ENCODE measurements at regions not wholly inside any gene's neighbourhood (a gene's known extent, or its start where the extent isn't known, plus 50 kb on each side); places are given as distances from the start of the nearest gene placed in this dataset.

DNA sequence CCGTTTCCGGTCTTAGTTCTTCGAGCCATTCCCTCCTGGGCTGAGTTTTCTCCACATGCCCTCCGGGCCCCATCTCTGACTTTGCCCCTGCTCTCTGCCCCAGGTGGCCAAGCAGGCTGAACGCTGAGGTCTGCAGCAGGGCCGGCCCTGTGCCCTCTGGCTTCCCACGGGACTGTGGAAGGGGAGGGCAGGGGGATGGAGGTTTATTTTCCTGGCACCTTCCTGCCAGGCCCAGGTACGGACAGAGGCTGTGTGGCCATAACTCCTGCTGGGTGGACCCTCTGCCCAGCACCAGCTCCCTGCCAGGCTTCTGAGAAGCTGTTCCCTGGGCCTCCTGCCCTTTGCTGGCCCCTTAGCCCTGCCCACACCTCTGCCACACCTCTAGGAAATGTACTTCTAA is 164.0 kb downstream of the TFCP2L1 start:
- CTCF ChIA-PET: no interaction called here
- H3K27me3 ChIP-seq (ENCODE audit: control insufficient read depth in 2 of 2, insufficient read depth in 2 of 2, low read length in 2 of 2): no peaks in the 10 kb centered on the region
- no peaks in the 10 kb centered on the region for H3K79me2 ChIP-seq (ENCODE audit: control insufficient read depth, insufficient read depth, low read length)
- intact Hi-C loops (cut with micrococcal nuclease) (loop anchor here (10.0 kb wide), 1 partner anchor 204 kb away; no protein-coding TSS in a partner anchor), dilution Hi-C loops (cut with MboI; ENCODE audit: extremely low pct_ligation_motif_present, low sequenced_read_pairs) (no loop called here)
- no peaks in the 10 kb centered on the region for H3K9me1 ChIP-seq (replicated peaks; ENCODE audit: control insufficient read depth, extremely low read depth, insufficient read depth, low read length)
- H3K9me3 ChIP-seq (replicated peaks; ENCODE audit: control insufficient read depth, insufficient read depth, low read length): no peaks in the 10 kb centered on the region
- H3K4me3 ChIP-seq (replicated peaks in 1 of 3; ENCODE audit: insufficient read depth in 1 of 3, low read depth in 1 of 3, low read length in 3 of 3): no peak overlapping the region
- no peak overlapping the region for H3K27ac ChIP-seq (ENCODE audit: insufficient read depth, low read depth, low read length)
- H3K9ac ChIP-seq (replicated peaks; ENCODE audit: extremely low read depth, insufficient read depth, low read length): no peak overlapping the region
- H3K4me1 ChIP-seq (ENCODE audit: control insufficient read depth, extremely low read depth, insufficient read depth, low read length): no peaks in the 10 kb centered on the region
- no peaks in the 10 kb centered on the region for H3K36me3 ChIP-seq (ENCODE audit: control insufficient read depth in 2 of 2, extremely low read depth in 1 of 2, insufficient read depth in 2 of 2, low read length in 2 of 2)
- H2AFZ ChIP-seq (ENCODE audit: low read depth, low read length): no peak overlapping the region
- no peak for FAIRE-seq
- no TSS peak for BruUV-seq (replicated peaks)
- H3K4me2 ChIP-seq (ENCODE audit: insufficient read depth, low read length): no peak overlapping the region
- TF ChIP-seq JUN (IDR thresholded peaks at IDR 0.05; ENCODE audit: borderline replicate concordance, insufficient read depth, insufficient read length, low read depth): no peak
- TF ChIP-seq, protein P1, sequence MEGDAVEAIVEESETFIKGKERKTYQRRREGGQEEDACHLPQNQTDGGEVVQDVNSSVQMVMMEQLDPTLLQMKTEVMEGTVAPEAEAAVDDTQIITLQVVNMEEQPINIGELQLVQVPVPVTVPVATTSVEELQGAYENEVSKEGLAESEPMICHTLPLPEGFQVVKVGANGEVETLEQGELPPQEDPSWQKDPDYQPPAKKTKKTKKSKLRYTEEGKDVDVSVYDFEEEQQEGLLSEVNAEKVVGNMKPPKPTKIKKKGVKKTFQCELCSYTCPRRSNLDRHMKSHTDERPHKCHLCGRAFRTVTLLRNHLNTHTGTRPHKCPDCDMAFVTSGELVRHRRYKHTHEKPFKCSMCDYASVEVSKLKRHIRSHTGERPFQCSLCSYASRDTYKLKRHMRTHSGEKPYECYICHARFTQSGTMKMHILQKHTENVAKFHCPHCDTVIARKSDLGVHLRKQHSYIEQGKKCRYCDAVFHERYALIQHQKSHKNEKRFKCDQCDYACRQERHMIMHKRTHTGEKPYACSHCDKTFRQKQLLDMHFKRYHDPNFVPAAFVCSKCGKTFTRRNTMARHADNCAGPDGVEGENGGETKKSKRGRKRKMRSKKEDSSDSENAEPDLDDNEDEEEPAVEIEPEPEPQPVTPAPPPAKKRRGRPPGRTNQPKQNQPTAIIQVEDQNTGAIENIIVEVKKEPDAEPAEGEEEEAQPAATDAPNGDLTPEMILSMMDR (IDR thresholded peaks at IDR 0.05; ENCODE audit: extremely low read depth in 1 of 2, insufficient read depth in 1 of 2, low read depth in 1 of 2, low read length in 2 of 2): no peak
- no peak for TF ChIP-seq GATA2 (IDR thresholded peaks at IDR 0.05; ENCODE audit: insufficient read depth, insufficient read length, low read depth, low read length)
- DNase-seq (ENCODE audit: low read depth, low spot score): no peak
- POLR2A ChIA-PET: no interaction called here
- H4K20me1 ChIP-seq (replicated peaks; ENCODE audit: control insufficient read depth, extremely low read depth, insufficient read depth, low read length): no peaks in the 10 kb centered on the region

- Histone ChIP-seq H3K79me2 (ENCODE audit: control insufficient read depth, insufficient read depth, low read length) (no peaks in the 10 kb centered on the region), H3K4me2 (ENCODE audit: insufficient read depth, low read length) (no peak overlapping the region), H3K4me3 (replicated peaks in 1 of 3; ENCODE audit: insufficient read depth in 1 of 3, low read depth in 1 of 3, low read length in 3 of 3) (no peak overlapping the region), H3K9me3 (replicated peaks; ENCODE audit: control insufficient read depth, insufficient read depth, low read length) (no peaks in the 10 kb centered on the region), H3K27ac (ENCODE audit: insufficient read depth, low read depth, low read length) (no peak overlapping the region), H3K9me1 (replicated peaks; ENCODE audit: control insufficient read depth, extremely low read depth, insufficient read depth, low read length) (no peaks in the 10 kb centered on the region), H3K36me3 (ENCODE audit: control insufficient read depth in 2 of 2, extremely low read depth in 1 of 2, insufficient read depth in 2 of 2, low read length in 2 of 2) (no peaks in the 10 kb centered on the region), H3K9ac (replicated peaks; ENCODE audit: extremely low read depth, insufficient read depth, low read length) (no peak overlapping the region), H3K4me1 (ENCODE audit: control insufficient read depth, extremely low read depth, insufficient read depth, low read length) (no peaks in the 10 kb centered on the region), H3K27me3 (ENCODE audit: control insufficient read depth in 2 of 2, insufficient read depth in 2 of 2, low read length in 2 of 2) (no peaks in the 10 kb centered on the region), H4K20me1 (replicated peaks; ENCODE audit: control insufficient read depth, extremely low read depth, insufficient read depth, low read length) (no peaks in the 10 kb centered on the region), H2AFZ (ENCODE audit: low read depth, low read length) (no peak overlapping the region)
- TF ChIP-seq FOS (IDR thresholded peaks at IDR 0.05; ENCODE audit: borderline replicate concordance, insufficient read depth, low read length): no peak
- no peak for TF ChIP-seq POLR2AphosphoS5 (IDR thresholded peaks at IDR 0.05; ENCODE audit: insufficient read depth, low read depth, low read length)
- TF ChIP-seq, protein P2, sequence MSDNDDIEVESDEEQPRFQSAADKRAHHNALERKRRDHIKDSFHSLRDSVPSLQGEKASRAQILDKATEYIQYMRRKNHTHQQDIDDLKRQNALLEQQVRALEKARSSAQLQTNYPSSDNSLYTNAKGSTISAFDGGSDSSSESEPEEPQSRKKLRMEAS (IDR thresholded peaks at IDR 0.05; ENCODE audit: insufficient read depth, insufficient read length): no peak
- no peak for TF ChIP-seq GATA2 (IDR thresholded peaks at IDR 0.05; ENCODE audit: insufficient read depth, insufficient read length, low read depth, low read length)
- no peak for TF ChIP-seq EZH2 (IDR thresholded peaks at IDR 0.05; ENCODE audit: borderline replicate concordance, low read depth, low read length, severe bottlenecking)
- no peak for TF ChIP-seq POLR2A (IDR thresholded peaks at IDR 0.05; ENCODE audit: low read depth, low read length)
- no peak for TF ChIP-seq MYC (IDR thresholded peaks at IDR 0.05; ENCODE audit: low read depth, low read length)
- TF ChIP-seq JUN (IDR thresholded peaks at IDR 0.05; ENCODE audit: borderline replicate concordance, insufficient read depth, insufficient read length, low read depth): no peak
- TF ChIP-seq, protein P1 (IDR thresholded peaks at IDR 0.05; ENCODE audit: extremely low read depth in 1 of 2, insufficient read depth in 1 of 2, low read depth in 1 of 2, low read length in 2 of 2): no peak
- intact Hi-C loops (cut with micrococcal nuclease): loop anchor here (10.0 kb wide), 1 partner anchor 203 kb away; no protein-coding TSS in a partner anchor
- no peak for DNase-seq (ENCODE audit: low read depth, low spot score)
- dilution Hi-C loops (cut with MboI; ENCODE audit: extremely low pct_ligation_motif_present, low sequenced_read_pairs): no loop called here
- FAIRE-seq: no peak
- no TSS peak for BruUV-seq (replicated peaks)
- POLR2A ChIA-PET: no interaction called here
- CTCF ChIA-PET: no interaction called here
Measured at GRCh38 chr2:121121661-121122060, 163.3 kb downstream of the TFCP2L1 start.
